Esophagus squamous epithelium (tissue), 4 donors: ENCODE measurements at regions not wholly inside any gene's neighbourhood (a gene's known extent, or its start where the extent isn't known, plus 50 kb on each side); places are given as distances from the start of the nearest gene placed in this dataset.
"Not testable (repeated sequence)": the region's sequence is repeated elsewhere in the genome, so short reads cannot be mapped to it uniquely, and the experiment has no call there.

ENCODE experiments used
- POLR2A ChIP-seq, 4 donors: fragments of 450-650 bp; IDR thresholded peaks; one replicate each; pipeline ENCODE4 v1.6.1; 2017; ENCODE audit warnings: antibody characterized with exemption in 4 of 4, mild to moderate bottlenecking in 4 of 4, moderate library complexity in 3 of 4
- TF ChIP-seq, protein P1 (sequence below), 6 experiments: fragments of 450-650 bp in 4 of 6; fragments of 200-600 bp in 2 of 6; sonication (generic) in 2 of 6; IDR thresholded peaks; one replicate each; pipeline ENCODE4 v1.5.1; 2016 to 2019; ENCODE audit warnings: antibody characterized with exemption in 6 of 6, mild to moderate bottlenecking in 4 of 6, moderate library complexity in 4 of 6

DNA sequence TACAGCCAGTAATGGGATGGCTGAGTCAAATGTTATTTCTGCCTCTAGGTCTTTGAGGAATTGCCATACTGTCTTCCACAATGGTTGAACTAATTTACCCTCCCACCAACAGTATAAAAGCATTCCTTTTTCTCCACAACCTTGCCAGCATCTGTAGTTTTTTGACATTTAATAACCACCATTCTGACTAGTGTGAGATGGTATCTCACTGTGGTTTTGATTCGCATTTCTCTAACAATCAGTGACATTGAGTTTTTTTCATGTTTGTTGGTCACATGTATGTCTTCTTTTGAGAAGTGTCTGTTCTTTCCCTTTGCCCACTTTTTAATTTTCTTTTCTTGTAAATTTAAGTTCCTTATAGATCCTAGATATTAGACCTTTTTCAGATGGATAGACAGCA, 200.9 kb downstream of the TMEM26 start:
- TF ChIP-seq, protein P1, sequence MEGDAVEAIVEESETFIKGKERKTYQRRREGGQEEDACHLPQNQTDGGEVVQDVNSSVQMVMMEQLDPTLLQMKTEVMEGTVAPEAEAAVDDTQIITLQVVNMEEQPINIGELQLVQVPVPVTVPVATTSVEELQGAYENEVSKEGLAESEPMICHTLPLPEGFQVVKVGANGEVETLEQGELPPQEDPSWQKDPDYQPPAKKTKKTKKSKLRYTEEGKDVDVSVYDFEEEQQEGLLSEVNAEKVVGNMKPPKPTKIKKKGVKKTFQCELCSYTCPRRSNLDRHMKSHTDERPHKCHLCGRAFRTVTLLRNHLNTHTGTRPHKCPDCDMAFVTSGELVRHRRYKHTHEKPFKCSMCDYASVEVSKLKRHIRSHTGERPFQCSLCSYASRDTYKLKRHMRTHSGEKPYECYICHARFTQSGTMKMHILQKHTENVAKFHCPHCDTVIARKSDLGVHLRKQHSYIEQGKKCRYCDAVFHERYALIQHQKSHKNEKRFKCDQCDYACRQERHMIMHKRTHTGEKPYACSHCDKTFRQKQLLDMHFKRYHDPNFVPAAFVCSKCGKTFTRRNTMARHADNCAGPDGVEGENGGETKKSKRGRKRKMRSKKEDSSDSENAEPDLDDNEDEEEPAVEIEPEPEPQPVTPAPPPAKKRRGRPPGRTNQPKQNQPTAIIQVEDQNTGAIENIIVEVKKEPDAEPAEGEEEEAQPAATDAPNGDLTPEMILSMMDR (IDR thresholded peaks at IDR 0.05) = not testable (repeated sequence)
- TF ChIP-seq POLR2A (IDR thresholded peaks at IDR 0.05) = not testable (repeated sequence)
